PFSK-1 (cell line): ENCODE measurements at regions not wholly inside any gene's neighbourhood (a gene's known extent, or its start where the extent isn't known, plus 50 kb on each side); places are given as distances from the start of the nearest gene placed in this dataset.

Experiments used
- POLR2AphosphoS5 ChIP-seq: IDR thresholded peaks from 2 replicates; pipeline ENCODE4 v1.6.1; 2012; ENCODE audit warnings: low read depth, mild to moderate bottlenecking, control low read depth, low read length, moderate library complexity
- SIN3A ChIP-seq: IDR thresholded peaks from 2 replicates; pipeline ENCODE4 v1.6.1; 2012; ENCODE audit warnings: mild to moderate bottlenecking, low read length, moderate library complexity, borderline replicate concordance; ENCODE audit not compliant: insufficient read depth
- TAF1 ChIP-seq: IDR thresholded peaks from 2 replicates; pipeline ENCODE4 v1.6.1; 2012; ENCODE audit warnings: low read length, control low read depth, borderline replicate concordance; ENCODE audit not compliant: insufficient read depth
- TF ChIP-seq, protein P1 (sequence below), 2 experiments: IDR thresholded peaks; 2 replicates each; pipeline versions ENCODE4 v1.6.1 to v1.8.0; 2011 to 2012; ENCODE audit warnings: low read depth in 2 of 2, low read length in 2 of 2, control low read depth in 1 of 2, inconsistent platforms in 1 of 2, mild to moderate bottlenecking in 1 of 2, moderate library complexity in 1 of 2; ENCODE audit not compliant: insufficient read depth in 1 of 2

- no peak for TF ChIP-seq TAF1
- TF ChIP-seq SIN3A = no peak
- no peak for TF ChIP-seq POLR2AphosphoS5
- TF ChIP-seq, protein P1, sequence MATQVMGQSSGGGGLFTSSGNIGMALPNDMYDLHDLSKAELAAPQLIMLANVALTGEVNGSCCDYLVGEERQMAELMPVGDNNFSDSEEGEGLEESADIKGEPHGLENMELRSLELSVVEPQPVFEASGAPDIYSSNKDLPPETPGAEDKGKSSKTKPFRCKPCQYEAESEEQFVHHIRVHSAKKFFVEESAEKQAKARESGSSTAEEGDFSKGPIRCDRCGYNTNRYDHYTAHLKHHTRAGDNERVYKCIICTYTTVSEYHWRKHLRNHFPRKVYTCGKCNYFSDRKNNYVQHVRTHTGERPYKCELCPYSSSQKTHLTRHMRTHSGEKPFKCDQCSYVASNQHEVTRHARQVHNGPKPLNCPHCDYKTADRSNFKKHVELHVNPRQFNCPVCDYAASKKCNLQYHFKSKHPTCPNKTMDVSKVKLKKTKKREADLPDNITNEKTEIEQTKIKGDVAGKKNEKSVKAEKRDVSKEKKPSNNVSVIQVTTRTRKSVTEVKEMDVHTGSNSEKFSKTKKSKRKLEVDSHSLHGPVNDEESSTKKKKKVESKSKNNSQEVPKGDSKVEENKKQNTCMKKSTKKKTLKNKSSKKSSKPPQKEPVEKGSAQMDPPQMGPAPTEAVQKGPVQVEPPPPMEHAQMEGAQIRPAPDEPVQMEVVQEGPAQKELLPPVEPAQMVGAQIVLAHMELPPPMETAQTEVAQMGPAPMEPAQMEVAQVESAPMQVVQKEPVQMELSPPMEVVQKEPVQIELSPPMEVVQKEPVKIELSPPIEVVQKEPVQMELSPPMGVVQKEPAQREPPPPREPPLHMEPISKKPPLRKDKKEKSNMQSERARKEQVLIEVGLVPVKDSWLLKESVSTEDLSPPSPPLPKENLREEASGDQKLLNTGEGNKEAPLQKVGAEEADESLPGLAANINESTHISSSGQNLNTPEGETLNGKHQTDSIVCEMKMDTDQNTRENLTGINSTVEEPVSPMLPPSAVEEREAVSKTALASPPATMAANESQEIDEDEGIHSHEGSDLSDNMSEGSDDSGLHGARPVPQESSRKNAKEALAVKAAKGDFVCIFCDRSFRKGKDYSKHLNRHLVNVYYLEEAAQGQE (IDR thresholded peaks at IDR 0.05; ENCODE audit: insufficient read depth in 1 of 2, low read depth in 2 of 2, low read length in 2 of 2) = no peak
Measured at GRCh38 chr12:58117201-58117600, 175.8 kb downstream of the ATP23 start.
